ENCODE measurements at regions not wholly inside any gene's neighbourhood (a gene's known extent, or its start where the extent isn't known, plus 50 kb on each side); places are given as distances from the start of the nearest gene placed in this dataset.

DNA sequence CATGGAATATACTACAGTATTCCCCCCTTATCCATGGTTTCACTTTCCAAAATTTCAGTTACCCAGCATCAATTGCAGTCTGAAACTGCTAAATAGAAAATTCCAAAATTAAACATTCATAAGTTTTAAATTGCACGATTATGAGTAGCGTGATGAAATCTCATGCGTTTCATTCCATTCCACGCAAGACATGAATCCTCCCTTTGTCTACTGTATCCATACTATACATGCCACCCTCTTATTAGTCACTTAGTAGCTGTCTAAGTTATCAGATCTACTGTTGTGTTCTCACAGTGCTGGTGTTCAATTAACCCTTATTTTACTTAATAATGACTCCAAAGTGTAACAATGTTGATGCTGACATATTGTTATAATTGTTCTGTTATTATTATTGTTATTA, 261.2 kb upstream of the NDST4 start:
- TF ChIP-seq, protein P1, sequence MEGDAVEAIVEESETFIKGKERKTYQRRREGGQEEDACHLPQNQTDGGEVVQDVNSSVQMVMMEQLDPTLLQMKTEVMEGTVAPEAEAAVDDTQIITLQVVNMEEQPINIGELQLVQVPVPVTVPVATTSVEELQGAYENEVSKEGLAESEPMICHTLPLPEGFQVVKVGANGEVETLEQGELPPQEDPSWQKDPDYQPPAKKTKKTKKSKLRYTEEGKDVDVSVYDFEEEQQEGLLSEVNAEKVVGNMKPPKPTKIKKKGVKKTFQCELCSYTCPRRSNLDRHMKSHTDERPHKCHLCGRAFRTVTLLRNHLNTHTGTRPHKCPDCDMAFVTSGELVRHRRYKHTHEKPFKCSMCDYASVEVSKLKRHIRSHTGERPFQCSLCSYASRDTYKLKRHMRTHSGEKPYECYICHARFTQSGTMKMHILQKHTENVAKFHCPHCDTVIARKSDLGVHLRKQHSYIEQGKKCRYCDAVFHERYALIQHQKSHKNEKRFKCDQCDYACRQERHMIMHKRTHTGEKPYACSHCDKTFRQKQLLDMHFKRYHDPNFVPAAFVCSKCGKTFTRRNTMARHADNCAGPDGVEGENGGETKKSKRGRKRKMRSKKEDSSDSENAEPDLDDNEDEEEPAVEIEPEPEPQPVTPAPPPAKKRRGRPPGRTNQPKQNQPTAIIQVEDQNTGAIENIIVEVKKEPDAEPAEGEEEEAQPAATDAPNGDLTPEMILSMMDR (IDR thresholded peaks at IDR 0.05): no peak
- TF ChIP-seq POLR2A (IDR thresholded peaks at IDR 0.05) (no peak), POLR2AphosphoS5 (IDR thresholded peaks at IDR 0.05; ENCODE audit: insufficient read depth in 1 of 2, low read depth in 1 of 2) (no peak)
- Histone ChIP-seq H3K27ac (no peak overlapping the region), H3K9me3 (no peaks in the 10 kb centered on the region), H3K4me1 (no peaks in the 10 kb centered on the region), H3K36me3 (no peaks in the 10 kb centered on the region), H3K27me3 (no peaks in the 10 kb centered on the region), H3K4me3 (no peak overlapping the region)
- intact Hi-C loops (cut with DNase I): no loop called here
- DNase-seq (ENCODE audit: extremely low spot score in 2 of 2): no peak

DNA sequence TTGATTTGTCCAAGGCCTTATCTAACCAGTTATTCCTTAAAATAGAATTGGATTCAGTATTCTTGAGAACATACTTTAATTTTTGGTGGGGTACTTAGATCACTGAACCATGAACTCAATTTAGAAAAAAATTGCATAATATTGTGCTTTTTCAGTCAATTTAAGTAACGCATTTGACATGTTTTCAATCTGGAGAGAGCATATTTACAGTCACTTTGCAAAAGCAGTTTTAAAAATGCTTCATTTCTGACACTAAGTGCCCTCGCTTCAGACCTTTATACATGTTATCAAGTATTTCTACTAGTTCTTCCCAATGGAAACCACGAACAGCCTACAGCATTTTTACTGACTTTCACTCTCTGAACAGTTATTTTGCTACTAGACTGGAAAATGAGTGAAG, 257.1 kb upstream of the NDST4 start:
- intact Hi-C loops (cut with DNase I): no loop called here
- no peaks in the 10 kb centered on the region for H3K36me3 ChIP-seq
- H3K27me3 ChIP-seq: no peaks in the 10 kb centered on the region

GRCh38 chr4:115370012-115370411, 256.6 kb upstream of the NDST4 start:
- no peaks in the 10 kb centered on the region for H3K36me3 ChIP-seq
- TF ChIP-seq POLR2AphosphoS5 (IDR thresholded peaks at IDR 0.05; ENCODE audit: insufficient read depth in 1 of 2, low read depth in 1 of 2) (no peak), POLR2A (IDR thresholded peaks at IDR 0.05) (no peak)
- TF ChIP-seq, protein P1 (IDR thresholded peaks at IDR 0.05): no peak
- H3K27me3 ChIP-seq: no peaks in the 10 kb centered on the region
- H3K4me3 ChIP-seq: no peak overlapping the region
- intact Hi-C loops (cut with DNase I): no loop called here
- H3K27ac ChIP-seq: no peak overlapping the region
- H3K4me1 ChIP-seq: no peaks in the 10 kb centered on the region
- H3K9me3 ChIP-seq: no peaks in the 10 kb centered on the region
- DNase-seq (ENCODE audit: extremely low spot score in 2 of 2): no peak

More for the DNA sequence above, 257.1 kb upstream of the NDST4 start:
- H3K4me1 ChIP-seq: no peaks in the 10 kb centered on the region
- TF ChIP-seq POLR2A (IDR thresholded peaks at IDR 0.05) (no peak), POLR2AphosphoS5 (IDR thresholded peaks at IDR 0.05; ENCODE audit: insufficient read depth in 1 of 2, low read depth in 1 of 2) (no peak)
- TF ChIP-seq, protein P1 (IDR thresholded peaks at IDR 0.05): no peak
- no peak overlapping the region for H3K27ac ChIP-seq
- H3K4me3 ChIP-seq: no peak overlapping the region
- H3K9me3 ChIP-seq: no peaks in the 10 kb centered on the region
- DNase-seq (ENCODE audit: extremely low spot score in 2 of 2): no peak

GRCh38 chr4:115366390-115366789, 253.0 kb upstream of the NDST4 start:
- Histone ChIP-seq H3K9me3 (no peaks in the 10 kb centered on the region), H3K4me1 (no peaks in the 10 kb centered on the region), H3K4me3 (no peak overlapping the region), H3K27me3 (no peaks in the 10 kb centered on the region), H3K27ac (no peak overlapping the region), H3K36me3 (no peaks in the 10 kb centered on the region)
- intact Hi-C loops (cut with DNase I): no loop called here
- DNase-seq (ENCODE audit: extremely low spot score in 2 of 2): no peak
- TF ChIP-seq POLR2A (IDR thresholded peaks at IDR 0.05): no peak
- TF ChIP-seq, protein P1 (IDR thresholded peaks at IDR 0.05): no peak
- no peak for TF ChIP-seq POLR2AphosphoS5 (IDR thresholded peaks at IDR 0.05; ENCODE audit: insufficient read depth in 1 of 2, low read depth in 1 of 2)

- no peaks in the 10 kb centered on the region for H3K27me3 ChIP-seq
- H3K36me3 ChIP-seq: no peaks in the 10 kb centered on the region
- H3K4me3 ChIP-seq: no peak overlapping the region
- intact Hi-C loops (cut with DNase I): no loop called here
- H3K9me3 ChIP-seq: no peaks in the 10 kb centered on the region
- H3K27ac ChIP-seq: no peak overlapping the region
- DNase-seq (ENCODE audit: extremely low spot score in 2 of 2): no peak
- TF ChIP-seq POLR2A (IDR thresholded peaks at IDR 0.05) (no peak), POLR2AphosphoS5 (IDR thresholded peaks at IDR 0.05; ENCODE audit: insufficient read depth in 1 of 2, low read depth in 1 of 2) (no peak)
- TF ChIP-seq, protein P1 (IDR thresholded peaks at IDR 0.05): no peak
- H3K4me1 ChIP-seq: no peaks in the 10 kb centered on the region
Measured at GRCh38 chr4:115365185-115365584, 251.8 kb upstream of the NDST4 start.

Measured in vagina (tissue), 2 donors.